HG02798 (cell line): ENCODE measurements at regions not wholly inside any gene's neighbourhood (a gene's known extent, or its start where the extent isn't known, plus 50 kb on each side); places are given as distances from the start of the nearest gene placed in this dataset.

Source experiments
- ATAC-seq: cut with Tn5 transposase; IDR thresholded peaks from one replicate; pipeline ENCODE4 v1.9.1; 2021; ENCODE audit warnings: mild to moderate bottlenecking; ENCODE audit not compliant: unreplicated experiment, poor library complexity

DNA sequence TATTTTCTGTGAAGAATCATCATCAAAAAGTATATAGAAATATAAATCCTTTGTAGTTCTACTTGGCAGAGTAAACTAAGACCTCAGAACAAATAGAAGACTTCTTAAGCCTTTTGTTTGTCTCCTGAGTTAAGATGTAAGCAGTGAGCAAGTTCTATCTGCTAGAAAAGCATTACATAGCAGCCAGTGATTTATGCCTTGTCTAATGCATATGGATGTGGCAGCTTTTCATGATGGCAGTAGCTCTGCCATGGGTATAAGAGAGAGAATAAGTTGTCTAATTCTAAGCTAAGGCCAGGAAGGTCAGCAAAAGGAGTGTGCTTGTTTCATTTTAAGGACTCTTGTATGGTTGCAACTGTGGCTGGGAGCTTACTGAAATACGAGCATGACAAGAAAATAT, 920.2 kb downstream of the GRIK2 start:
- no peak for ATAC-seq

DNA sequence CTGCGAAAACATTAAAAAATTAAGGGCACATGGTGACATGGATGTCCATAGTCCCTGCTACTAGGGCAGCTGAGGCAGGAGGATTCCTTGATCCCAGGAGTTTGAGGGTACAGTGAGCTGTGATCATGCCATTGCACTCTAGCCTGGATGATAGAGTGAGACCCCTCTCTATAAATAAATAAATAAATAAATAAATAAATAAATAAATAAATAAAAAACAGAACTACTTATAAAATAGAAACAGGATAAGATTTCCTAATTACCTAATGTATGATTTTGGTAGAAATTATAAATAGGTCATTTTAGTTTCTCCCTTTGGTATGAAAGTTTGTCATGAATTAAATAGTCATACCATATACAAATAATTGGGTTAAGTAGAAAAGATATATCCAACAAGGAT, 916.2 kb downstream of the GRIK2 start:
- ATAC-seq, result no peak

DNA sequence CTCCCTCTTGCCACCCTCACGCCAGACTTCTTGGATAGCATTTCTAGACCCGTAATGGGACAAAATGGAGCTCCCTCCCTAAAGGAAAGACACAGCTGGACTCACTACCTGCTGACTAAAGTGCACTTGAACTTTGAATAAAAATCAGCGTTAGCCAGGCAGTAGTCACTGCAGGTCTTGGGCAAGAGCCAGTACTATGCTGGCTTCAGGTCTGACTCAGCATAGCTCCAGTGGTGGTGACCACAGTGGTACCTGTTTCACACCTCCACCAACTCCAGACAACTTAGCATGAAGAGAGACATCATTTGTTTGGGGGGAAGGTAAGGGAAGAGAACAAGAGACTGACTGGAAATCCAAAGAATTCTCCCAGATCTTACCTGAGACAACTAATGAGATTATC, 906.8 kb downstream of the GRIK2 start:
- no peak for ATAC-seq

DNA sequence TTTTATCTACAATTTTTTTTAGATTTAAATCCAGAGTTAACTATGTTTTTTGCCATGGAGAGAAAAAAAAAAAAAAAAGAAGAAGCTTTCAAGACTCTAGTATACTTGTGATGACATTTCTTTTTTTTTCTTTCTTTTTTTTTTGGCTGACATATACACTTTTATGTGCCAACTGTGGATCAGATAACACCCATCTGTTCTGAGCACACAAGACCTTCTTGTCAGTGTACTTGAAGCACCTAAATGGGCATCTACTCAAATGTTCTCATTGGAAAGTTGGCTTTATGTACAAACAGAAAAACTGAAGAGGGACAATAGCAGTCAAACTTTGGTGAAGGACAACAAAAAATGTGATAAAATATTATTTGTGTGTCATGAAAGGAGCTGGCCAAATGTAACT, 904.5 kb downstream of the GRIK2 start:
- no peak for ATAC-seq
